Lung (tissue), 11 donors: ENCODE measurements at regions not wholly inside any gene's neighbourhood (a gene's known extent, or its start where the extent isn't known, plus 50 kb on each side); places are given as distances from the start of the nearest gene placed in this dataset.
A peak's percentile ranks its signal among the peaks of the same experiment; 100 is the strongest.

ENCODE experiments used
- ATAC-seq: fragments of 200-7000 bp; cut with Tn5 transposase; one replicate; pipeline ENCODE4 v1.9.1; 2020; ENCODE audit warnings: moderate number of reproducible peaks; ENCODE audit not compliant: insufficient read depth, low FRiP score
- DNase-seq, 3 donors: peaks; one replicate each; pipeline ENCODE4 v3.0.0-alpha.2; 2013 to 2017
- H3K27ac ChIP-seq, 2 donors: one replicate each; pipeline ENCODE4 v1.5.1; 2013; ENCODE audit warnings: mild to moderate bottlenecking in 2 of 2, moderate library complexity in 2 of 2, control low read depth in 1 of 2, inconsistent platforms in 1 of 2, low read depth in 1 of 2, low read length in 1 of 2
- H3K27me3 ChIP-seq, 3 donors: one replicate each; pipeline ENCODE4 v1.5.1; 2013; ENCODE audit warnings: low read length in 2 of 3; ENCODE audit not compliant: control insufficient read depth in 3 of 3, insufficient read depth in 3 of 3
- H3K36me3 ChIP-seq, 4 donors: one replicate each; pipeline ENCODE4 v1.5.1; 2013; ENCODE audit warnings: low read length in 4 of 4, mild to moderate bottlenecking in 1 of 4, moderate library complexity in 1 of 4; ENCODE audit not compliant: control insufficient read depth in 4 of 4, insufficient read depth in 4 of 4
- H3K4me1 ChIP-seq, 5 donors: one replicate each; pipeline ENCODE4 v1.5.1; 2013; ENCODE audit warnings: low read length in 5 of 5, mild to moderate bottlenecking in 2 of 5, moderate library complexity in 1 of 5; ENCODE audit not compliant: control insufficient read depth in 5 of 5, insufficient read depth in 5 of 5
- H3K4me3 ChIP-seq: one replicate; pipeline ENCODE4 v1.5.1; 2013; ENCODE audit warnings: mild to moderate bottlenecking, control low read depth, moderate library complexity
- H3K9ac ChIP-seq, 2 donors: one replicate each; pipeline ENCODE4 v1.5.1; 2013; ENCODE audit warnings: low read length in 2 of 2, control low read depth in 1 of 2; ENCODE audit not compliant: insufficient read depth in 1 of 2
- H3K9me3 ChIP-seq, 4 donors: one replicate each; pipeline ENCODE4 v1.5.1; 2013; ENCODE audit warnings: low read length in 3 of 4, mild to moderate bottlenecking in 1 of 4, moderate library complexity in 1 of 4; ENCODE audit not compliant: control insufficient read depth in 4 of 4, insufficient read depth in 3 of 4
- WGBS, 2 donors: extraction: QIAGEN DNeasy Blood & Tissue Kit; methylation state at CpG; one replicate each; pipeline ENCODE4 v1.1.7; 2013; 5-methylcytosine and 5-hydroxymethylcytosine counted together
- TF ChIP-seq, protein P1 (sequence below): IDR thresholded peaks from 2 replicates; pipeline ENCODE4 v1.5.1; 2012; ENCODE audit warnings: mild to moderate bottlenecking; ENCODE audit errors: control extremely low read depth, extremely low read depth
- donor health status: control.
- donor health status: control.
- donor health status: Bipolar disorder and iron deficiency.
- donor health status: healthy.
- donor health status: DM: yes; HTN: yes; CAD: no.

DNA sequence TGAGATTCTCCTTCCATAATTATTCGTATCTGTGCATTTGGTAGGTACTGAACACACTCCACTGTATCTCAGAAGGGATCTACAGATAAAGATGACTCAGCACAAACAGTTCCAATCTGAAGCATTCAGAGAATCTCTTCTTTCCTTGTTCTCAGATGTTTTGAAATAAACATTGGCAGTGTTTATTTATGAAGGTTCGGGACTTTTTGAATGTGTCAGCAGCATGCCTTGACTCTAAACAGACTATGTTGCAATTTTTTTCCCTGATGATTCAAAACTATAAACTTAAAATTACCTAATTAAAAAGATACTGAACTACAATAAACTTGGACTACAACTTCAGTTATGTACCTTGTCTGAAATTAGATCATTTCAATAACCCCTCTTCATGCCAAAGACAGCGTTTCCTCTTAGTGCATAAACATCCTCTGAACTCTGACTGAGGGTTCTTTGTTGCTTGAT lies 612.9 kb upstream of the TBL1XR1 start:
- Histone ChIP-seq H3K4me3 (no peak overlapping the region), H3K27me3 (no peaks in the 10 kb centered on the region), H3K9me3 (no peaks in the 10 kb centered on the region), H3K4me1 (peaks cover 0 to 18% (median 7%) of the 10 kb centered on the region in 5 donors), H3K9ac (peak overlapping the region in 1 of 2 donors; percentile 66), H3K36me3 (no peaks in the 10 kb centered on the region), H3K27ac (no peak overlapping the region)
- peak; percentile 31 for ATAC-seq
- 19 to 25% methylated on average over 3 of the region's 3 CpGs for WGBS, 2 donors
- peak in 2 of 3 donors; percentile 88 to 89 for DNase-seq
- TF ChIP-seq, protein P1, sequence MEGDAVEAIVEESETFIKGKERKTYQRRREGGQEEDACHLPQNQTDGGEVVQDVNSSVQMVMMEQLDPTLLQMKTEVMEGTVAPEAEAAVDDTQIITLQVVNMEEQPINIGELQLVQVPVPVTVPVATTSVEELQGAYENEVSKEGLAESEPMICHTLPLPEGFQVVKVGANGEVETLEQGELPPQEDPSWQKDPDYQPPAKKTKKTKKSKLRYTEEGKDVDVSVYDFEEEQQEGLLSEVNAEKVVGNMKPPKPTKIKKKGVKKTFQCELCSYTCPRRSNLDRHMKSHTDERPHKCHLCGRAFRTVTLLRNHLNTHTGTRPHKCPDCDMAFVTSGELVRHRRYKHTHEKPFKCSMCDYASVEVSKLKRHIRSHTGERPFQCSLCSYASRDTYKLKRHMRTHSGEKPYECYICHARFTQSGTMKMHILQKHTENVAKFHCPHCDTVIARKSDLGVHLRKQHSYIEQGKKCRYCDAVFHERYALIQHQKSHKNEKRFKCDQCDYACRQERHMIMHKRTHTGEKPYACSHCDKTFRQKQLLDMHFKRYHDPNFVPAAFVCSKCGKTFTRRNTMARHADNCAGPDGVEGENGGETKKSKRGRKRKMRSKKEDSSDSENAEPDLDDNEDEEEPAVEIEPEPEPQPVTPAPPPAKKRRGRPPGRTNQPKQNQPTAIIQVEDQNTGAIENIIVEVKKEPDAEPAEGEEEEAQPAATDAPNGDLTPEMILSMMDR: no peak

GRCh38 chr3:177811112-177811511 lies 613.8 kb upstream of the TBL1XR1 start:
- Histone ChIP-seq H3K4me3 (no peak overlapping the region), H3K9ac (no peak overlapping the region), H3K4me1 (peaks cover 0 to 18% (median 8%) of the 10 kb centered on the region in 5 donors), H3K36me3 (no peaks in the 10 kb centered on the region), H3K27ac (no peak overlapping the region), H3K27me3 (no peaks in the 10 kb centered on the region), H3K9me3 (no peaks in the 10 kb centered on the region)
- TF ChIP-seq, protein P1: no peak
- ATAC-seq: no peak
- 49 to 74% methylated on average over 3 of the region's 3 CpGs for WGBS, 2 donors
- DNase-seq: no peak

GRCh38 chr3:177811835-177812234 lies 614.6 kb upstream of the TBL1XR1 start:
- Histone ChIP-seq H3K9me3 (no peaks in the 10 kb centered on the region), H3K27ac (no peak overlapping the region), H3K4me3 (no peak overlapping the region), H3K9ac (no peak overlapping the region), H3K36me3 (no peaks in the 10 kb centered on the region), H3K4me1 (peaks cover 4 to 18% (median 8%) of the 10 kb centered on the region in 5 donors), H3K27me3 (no peaks in the 10 kb centered on the region)
- WGBS, 2 donors: 83 to 84% methylated on average over 1 of the region's 1 CpG
- ATAC-seq: no peak
- TF ChIP-seq, protein P1: no peak
- no peak for DNase-seq

DNA sequence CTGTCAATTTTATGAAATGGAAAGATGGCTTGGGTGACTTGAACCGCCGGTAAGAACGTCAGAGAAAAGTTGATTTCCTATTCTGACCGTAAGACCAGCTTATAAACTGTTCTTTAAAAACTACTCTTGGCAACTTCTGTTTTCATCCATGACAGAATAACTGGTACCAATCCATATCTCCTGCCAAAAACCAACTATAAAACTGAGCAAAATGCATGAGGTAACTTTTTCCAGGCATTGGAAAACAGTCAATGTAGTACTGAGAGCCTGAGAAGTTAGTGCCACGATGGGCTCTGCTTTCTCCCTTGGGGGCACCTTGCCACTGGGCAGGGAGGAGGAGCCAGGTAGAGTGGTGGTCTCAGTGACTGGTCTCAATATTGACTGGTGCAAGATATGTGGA lies 615.2 kb upstream of the TBL1XR1 start:
- no peak overlapping the region for H3K27ac ChIP-seq
- H3K4me1 ChIP-seq: peaks cover 5 to 18% (median 8%) of the 10 kb centered on the region in 5 donors
- no peaks in the 10 kb centered on the region for H3K36me3 ChIP-seq

More for the DNA sequence above, 615.2 kb upstream of the TBL1XR1 start:
- no peaks in the 10 kb centered on the region for H3K9me3 ChIP-seq
- H3K4me3 ChIP-seq: no peak overlapping the region
- no peak for ATAC-seq
- TF ChIP-seq, protein P1: no peak
- H3K27me3 ChIP-seq: no peaks in the 10 kb centered on the region
- H3K9ac ChIP-seq: no peak overlapping the region
- 92 to 94% methylated on average over 5 of the region's 5 CpGs for WGBS, 2 donors
- no peak for DNase-seq
